ENCODE measurements at regions not wholly inside any gene's neighbourhood (a gene's known extent, or its start where the extent isn't known, plus 50 kb on each side); places are given as distances from the start of the nearest gene placed in this dataset.
A peak's percentile ranks its signal among the peaks of the same experiment; 100 is the strongest.

DNA sequence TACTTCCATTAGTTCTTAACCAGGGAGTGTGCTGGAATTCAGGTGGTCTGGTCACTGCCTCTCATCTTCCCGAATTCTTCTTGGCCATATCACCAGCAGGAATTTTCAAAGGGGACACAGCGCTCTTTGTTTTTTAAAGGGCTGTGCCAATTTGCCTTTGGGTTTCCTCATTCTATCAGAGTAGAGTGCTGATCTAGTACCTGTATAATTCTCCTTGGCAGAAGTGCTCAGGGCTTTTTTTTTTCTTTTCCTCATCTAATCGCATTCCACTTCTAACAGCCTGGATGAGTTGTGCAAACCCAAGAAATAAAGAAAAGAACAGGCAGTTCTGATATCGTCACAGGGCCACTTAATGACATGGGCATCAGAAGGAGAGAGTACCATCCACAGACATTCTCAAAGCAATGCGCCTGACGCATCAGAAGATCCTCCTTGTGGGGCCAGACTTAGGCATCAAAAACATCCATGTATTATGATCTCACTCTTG, 121.0 kb downstream of the ASB7 start:
- no peaks in the 10 kb centered on the region for H3K9me3 Mint-ChIP-seq
- H3K9ac ChIP-seq (ENCODE audit: extremely low read depth, low read length, poor library complexity, severe bottlenecking) = no peak overlapping the region
- no peak overlapping the region for H3K4me3 Mint-ChIP-seq
- peaks cover 15% of the 10 kb centered on the region for H3K27me3 Mint-ChIP-seq (ENCODE audit: insufficient read depth)
- H3K27ac Mint-ChIP-seq = no peak overlapping the region
- H3K27ac ChIP-seq (ENCODE audit: low read depth, low read length) = no peak overlapping the region
- WGBS, 2 experiments (ENCODE audit: insufficient coverage in 1 of 2, insufficient read length in 1 of 2) = 95 to 97% methylated on average over 5 to 6 of the region's 6 CpGs
- no peaks in the 10 kb centered on the region for H3K4me1 ChIP-seq (ENCODE audit: control insufficient read depth, insufficient read depth, low read length)
- H3K36me3 Mint-ChIP-seq (ENCODE audit: low read depth) = no peaks in the 10 kb centered on the region
- no peak for DNase-seq
- H3K36me3 ChIP-seq (ENCODE audit: control insufficient read depth, insufficient read depth, low read length) = no peaks in the 10 kb centered on the region
- no peaks in the 10 kb centered on the region for H3K27me3 ChIP-seq (ENCODE audit: control insufficient read depth, insufficient read depth, low read length, poor library complexity, severe bottlenecking)
- TF ChIP-seq, protein P1, sequence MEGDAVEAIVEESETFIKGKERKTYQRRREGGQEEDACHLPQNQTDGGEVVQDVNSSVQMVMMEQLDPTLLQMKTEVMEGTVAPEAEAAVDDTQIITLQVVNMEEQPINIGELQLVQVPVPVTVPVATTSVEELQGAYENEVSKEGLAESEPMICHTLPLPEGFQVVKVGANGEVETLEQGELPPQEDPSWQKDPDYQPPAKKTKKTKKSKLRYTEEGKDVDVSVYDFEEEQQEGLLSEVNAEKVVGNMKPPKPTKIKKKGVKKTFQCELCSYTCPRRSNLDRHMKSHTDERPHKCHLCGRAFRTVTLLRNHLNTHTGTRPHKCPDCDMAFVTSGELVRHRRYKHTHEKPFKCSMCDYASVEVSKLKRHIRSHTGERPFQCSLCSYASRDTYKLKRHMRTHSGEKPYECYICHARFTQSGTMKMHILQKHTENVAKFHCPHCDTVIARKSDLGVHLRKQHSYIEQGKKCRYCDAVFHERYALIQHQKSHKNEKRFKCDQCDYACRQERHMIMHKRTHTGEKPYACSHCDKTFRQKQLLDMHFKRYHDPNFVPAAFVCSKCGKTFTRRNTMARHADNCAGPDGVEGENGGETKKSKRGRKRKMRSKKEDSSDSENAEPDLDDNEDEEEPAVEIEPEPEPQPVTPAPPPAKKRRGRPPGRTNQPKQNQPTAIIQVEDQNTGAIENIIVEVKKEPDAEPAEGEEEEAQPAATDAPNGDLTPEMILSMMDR (conservative IDR thresholded peaks at IDR 0.05) = no peak
- peaks cover 9% of the 10 kb centered on the region for H3K4me1 Mint-ChIP-seq
- no peaks in the 10 kb centered on the region for H3K9me3 ChIP-seq (ENCODE audit: control insufficient read depth, low read length)
- H3K4me3 ChIP-seq (ENCODE audit: low read length) = no peak overlapping the region

DNA sequence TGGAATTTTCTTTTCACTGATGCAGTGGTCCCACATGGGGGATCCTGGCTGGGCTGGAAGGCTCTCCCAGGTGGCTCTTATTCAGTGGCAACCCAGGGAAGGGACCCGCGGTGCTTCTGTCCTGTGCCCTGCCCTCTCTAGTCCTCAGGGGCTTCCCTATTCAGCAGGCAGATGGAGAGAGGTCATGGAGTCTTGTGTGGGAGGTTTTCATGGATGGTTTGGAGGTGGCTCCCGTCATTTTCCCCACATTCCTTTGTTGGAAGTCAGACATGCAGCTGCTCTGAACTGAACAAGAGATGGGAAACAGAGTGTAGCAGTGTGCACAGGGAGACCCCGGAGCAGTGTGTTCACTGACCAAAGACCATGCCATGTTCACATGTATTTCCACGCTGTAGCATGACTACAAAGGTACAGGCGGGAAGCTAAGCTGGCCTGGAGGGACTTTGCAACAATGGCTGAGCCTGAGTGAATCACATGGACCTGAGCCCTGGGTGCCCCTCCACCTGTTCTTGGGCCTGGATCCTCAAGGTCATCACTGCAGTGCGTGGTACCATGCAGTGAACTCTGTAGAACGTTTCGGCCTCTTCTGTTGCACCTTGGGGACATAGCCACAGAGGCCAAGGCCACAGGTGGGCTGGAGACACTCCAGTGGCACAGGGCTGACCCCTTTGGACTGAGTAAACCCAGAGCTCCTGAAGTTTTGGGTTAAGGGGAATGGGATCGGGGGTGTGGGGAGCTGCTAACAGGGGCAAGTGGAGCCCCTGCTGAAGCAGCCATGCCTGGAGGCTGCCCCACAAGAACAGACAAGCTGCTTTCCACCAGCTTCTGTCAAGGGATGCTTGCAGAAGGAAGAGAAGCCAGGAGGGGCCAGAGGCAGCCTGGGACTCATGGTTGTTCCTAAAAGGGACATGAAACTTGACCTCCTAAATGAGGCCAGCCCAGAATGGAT, 123.0 kb downstream of the ASB7 start:
- H3K27me3 Mint-ChIP-seq (ENCODE audit: insufficient read depth) = peaks cover 8% of the 10 kb centered on the region
- Histone ChIP-seq H3K4me3 (ENCODE audit: low read length) (no peak overlapping the region), H3K9me3 (ENCODE audit: control insufficient read depth, low read length) (no peaks in the 10 kb centered on the region), H3K4me1 (ENCODE audit: control insufficient read depth, insufficient read depth, low read length) (no peaks in the 10 kb centered on the region), H3K36me3 (ENCODE audit: control insufficient read depth, insufficient read depth, low read length) (no peaks in the 10 kb centered on the region), H3K27me3 (ENCODE audit: control insufficient read depth, insufficient read depth, low read length, poor library complexity, severe bottlenecking) (no peaks in the 10 kb centered on the region), H3K27ac (ENCODE audit: low read depth, low read length) (no peak overlapping the region), H3K9ac (ENCODE audit: extremely low read depth, low read length, poor library complexity, severe bottlenecking) (no peak overlapping the region)
- no peaks in the 10 kb centered on the region for H3K9me3 Mint-ChIP-seq
- peak; percentile 37 for DNase-seq
- TF ChIP-seq, protein P1 (conservative IDR thresholded peaks at IDR 0.05) = no peak
- H3K4me3 Mint-ChIP-seq = no peak overlapping the region
- 94 to 98% methylated on average over 6 to 10 of the region's 10 CpGs for WGBS, 2 experiments (ENCODE audit: insufficient coverage in 1 of 2, insufficient read length in 1 of 2)
- H3K27ac Mint-ChIP-seq = no peak overlapping the region
- no peaks in the 10 kb centered on the region for H3K36me3 Mint-ChIP-seq (ENCODE audit: low read depth)
- peaks cover 9% of the 10 kb centered on the region for H3K4me1 Mint-ChIP-seq

DNA sequence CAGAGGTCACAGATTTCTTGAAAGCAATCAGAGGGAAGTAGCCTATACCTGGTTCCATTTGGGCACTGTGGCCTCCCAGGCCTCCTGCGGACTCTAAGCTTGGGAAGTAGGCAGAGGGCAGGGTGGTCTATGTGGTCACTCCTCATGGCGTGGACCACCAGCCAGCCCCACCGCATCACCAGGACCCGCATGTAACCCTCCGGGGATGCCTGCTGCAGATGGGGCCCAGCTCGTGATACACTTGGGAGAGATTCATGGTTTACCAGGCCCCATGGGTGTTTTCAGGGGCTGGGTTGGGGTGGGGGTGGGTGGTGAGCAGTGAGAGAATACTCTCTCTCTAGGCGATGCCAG, 123.7 kb downstream of the ASB7 start:
- Mint-ChIP-seq H3K4me3 (no peak overlapping the region), H3K9me3 (no peaks in the 10 kb centered on the region), H3K27ac (no peak overlapping the region), H3K36me3 (ENCODE audit: low read depth) (no peaks in the 10 kb centered on the region), H3K4me1 (peaks cover 9% of the 10 kb centered on the region), H3K27me3 (ENCODE audit: insufficient read depth) (peaks cover 4% of the 10 kb centered on the region)
- TF ChIP-seq, protein P1 (conservative IDR thresholded peaks at IDR 0.05) = no peak
- no peaks in the 10 kb centered on the region for H3K4me1 ChIP-seq (ENCODE audit: control insufficient read depth, insufficient read depth, low read length)
- H3K36me3 ChIP-seq (ENCODE audit: control insufficient read depth, insufficient read depth, low read length) = no peaks in the 10 kb centered on the region
- H3K27me3 ChIP-seq (ENCODE audit: control insufficient read depth, insufficient read depth, low read length, poor library complexity, severe bottlenecking) = no peaks in the 10 kb centered on the region
- H3K27ac ChIP-seq (ENCODE audit: low read depth, low read length) = no peak overlapping the region
- DNase-seq = peak; percentile 17
- H3K4me3 ChIP-seq (ENCODE audit: low read length) = no peak overlapping the region
- H3K9ac ChIP-seq (ENCODE audit: extremely low read depth, low read length, poor library complexity, severe bottlenecking) = no peak overlapping the region
- WGBS, 2 experiments (ENCODE audit: insufficient coverage in 1 of 2, insufficient read length in 1 of 2) = 75 to 94% methylated on average over 1 to 7 of the region's 7 CpGs
- no peaks in the 10 kb centered on the region for H3K9me3 ChIP-seq (ENCODE audit: control insufficient read depth, low read length)
